HUDEP-2 (cell line): ENCODE measurements at regions not wholly inside any gene's neighbourhood (a gene's known extent, or its start where the extent isn't known, plus 50 kb on each side); places are given as distances from the start of the nearest gene placed in this dataset.

ENCODE experiments used
- DNase-seq, 76 experiments: peaks; one replicate each; lab custom pipeline; 2025; ENCODE audit not compliant: unreplicated experiment in 76 of 76; lab: John Stamatoyannopoulos, UW

GRCh38 chr12:14252697-14253096 is 112.8 kb upstream of the ATF7IP start:
- no peak for DNase-seq

GRCh38 chr12:14253496-14253895 is 112.0 kb upstream of the ATF7IP start:
- no peak for DNase-seq

- DNase-seq = no peak
These were observed 110.7 kb upstream of the ATF7IP start for GRCh38 chr12:14254781-14255180.

GRCh38 chr12:14256121-14256520 is 109.4 kb upstream of the ATF7IP start:
- DNase-seq = no peak

GRCh38 chr12:14256555-14257169 is 108.8 kb upstream of the ATF7IP start:
- DNase-seq = peak in 62 of 76 experiments; percentile 2 to 68 (median 31)

- DNase-seq = peak in 1 of 76 experiments; percentile 22
These were observed 108.2 kb upstream of the ATF7IP start for GRCh38 chr12:14257303-14257733.

- DNase-seq = peak in 26 of 76 experiments; percentile 5 to 49 (median 25)
These were observed 107.5 kb upstream of the ATF7IP start for GRCh38 chr12:14257734-14258574.

GRCh38 chr12:14258575-14258940 is 106.9 kb upstream of the ATF7IP start:
- DNase-seq = no peak

GRCh38 chr12:14259481-14260010 is 105.9 kb upstream of the ATF7IP start:
- no peak for DNase-seq

GRCh38 chr12:14260011-14260993 is 105.2 kb upstream of the ATF7IP start:
- DNase-seq = no peak

- no peak for DNase-seq
These were observed 104.4 kb upstream of the ATF7IP start for GRCh38 chr12:14261096-14261495.

- no peak for DNase-seq
These were observed 103.6 kb upstream of the ATF7IP start for GRCh38 chr12:14261861-14262260.

- DNase-seq = no peak
These were observed 102.5 kb upstream of the ATF7IP start for GRCh38 chr12:14262771-14263511.

GRCh38 chr12:14263742-14264141 is 101.7 kb upstream of the ATF7IP start:
- DNase-seq = no peak

- no peak for DNase-seq
These were observed 101.2 kb upstream of the ATF7IP start for GRCh38 chr12:14264316-14264715.

GRCh38 chr12:14264778-14265177 is 100.7 kb upstream of the ATF7IP start:
- no peak for DNase-seq

GRCh38 chr12:14268120-14268515 is 97.4 kb upstream of the ATF7IP start:
- DNase-seq = no peak

GRCh38 chr12:14270392-14270791 is 95.1 kb upstream of the ATF7IP start:
- DNase-seq = no peak

GRCh38 chr12:14272956-14273912 is 92.2 kb upstream of the ATF7IP start:
- no peak for DNase-seq
